SK-N-SH treated with all-trans-retinoic acid at 6 μM for 48 hours (cell line): ENCODE measurements at regions not wholly inside any gene's neighbourhood (a gene's known extent, or its start where the extent isn't known, plus 50 kb on each side); places are given as distances from the start of the nearest gene placed in this dataset.

Experiments used
- ATAC-seq: fragments of 200-7000 bp; cut with Tn5 transposase; 3 replicates; pipeline ENCODE4 v1.9.1; 2020; ENCODE audit warnings: mild to moderate bottlenecking, moderate library complexity
- ARNTL ChIP-seq: fragments of 450-650 bp; formaldehyde crosslinking; IDR thresholded peaks from 2 replicates; pipeline ENCODE4 v1.5.0; 2020; ENCODE audit warnings: low read depth, mild to moderate bottlenecking, moderate library complexity, borderline replicate concordance
- CREB5 ChIP-seq: fragments of 250-450 bp; sonication (Bioruptor Pico); IDR thresholded peaks from 2 replicates; pipeline ENCODE4 v1.5.1; 2020; ENCODE audit warnings: low read depth, mild to moderate bottlenecking, moderate library complexity
- CSDC2 ChIP-seq: fragments of 250-450 bp; sonication (Bioruptor Pico); IDR thresholded peaks from 2 replicates; pipeline ENCODE4 v1.5.0; 2020; ENCODE audit warnings: mild to moderate bottlenecking, moderate library complexity
- CSRNP3 ChIP-seq: fragments of 250-450 bp; sonication (Bioruptor Pico); IDR thresholded peaks from 2 replicates; pipeline ENCODE4 v1.5.1; 2021; ENCODE audit warnings: mild to moderate bottlenecking, moderate library complexity
- ESRRG ChIP-seq: fragments of 250-450 bp; sonication (Bioruptor Pico); IDR thresholded peaks from 2 replicates; pipeline ENCODE4 v1.6.1; 2021; ENCODE audit warnings: mild to moderate bottlenecking
- GLIS3 ChIP-seq: fragments of 250-450 bp; sonication (Bioruptor Pico); IDR thresholded peaks from 2 replicates; pipeline ENCODE4 v1.5.0; 2020; ENCODE audit warnings: mild to moderate bottlenecking, moderate library complexity
- ISL1 ChIP-seq: fragments of 250-450 bp; sonication (Bioruptor Pico); IDR thresholded peaks from 2 replicates; pipeline ENCODE4 v2.1.2; 2022; ENCODE audit warnings: mild to moderate bottlenecking, moderate library complexity
- OSR1 ChIP-seq: fragments of 250-450 bp; sonication (Bioruptor Pico); IDR thresholded peaks from 2 replicates; pipeline ENCODE4 v1.8.0; 2022; ENCODE audit warnings: moderate library complexity, mild to moderate bottlenecking, inconsistent platforms
- PATZ1 ChIP-seq: fragments of 250-450 bp; sonication (Bioruptor Pico); IDR thresholded peaks from 2 replicates; pipeline ENCODE4 v1.8.0; 2020; ENCODE audit warnings: mild to moderate bottlenecking, moderate library complexity, borderline replicate concordance
- POU6F1 ChIP-seq: fragments of 250-450 bp; sonication (Bioruptor Pico); IDR thresholded peaks from 2 replicates; pipeline ENCODE4 v1.8.0; 2021; ENCODE audit warnings: low read depth, mild to moderate bottlenecking, moderate library complexity, borderline replicate concordance
- RARB ChIP-seq: fragments of 250-450 bp; sonication (Bioruptor Pico); IDR thresholded peaks from 2 replicates; pipeline ENCODE4 v1.8.0; 2021; ENCODE audit warnings: mild to moderate bottlenecking, moderate library complexity
- SNAI2 ChIP-seq: fragments of 250-450 bp; sonication (Bioruptor Pico); IDR thresholded peaks from 2 replicates; pipeline ENCODE4 v1.5.0; 2020; ENCODE audit warnings: mild to moderate bottlenecking, moderate library complexity
- TCF4 ChIP-seq: fragments of 250-450 bp; sonication (Bioruptor Pico); IDR thresholded peaks from 2 replicates; pipeline ENCODE4 v1.8.0; 2021; ENCODE audit warnings: mild to moderate bottlenecking, moderate library complexity, borderline replicate concordance
- TOX ChIP-seq: fragments of 250-450 bp; sonication (Bioruptor Pico); IDR thresholded peaks from 2 replicates; pipeline ENCODE4 v1.8.0; 2021; ENCODE audit warnings: mild to moderate bottlenecking, moderate library complexity, borderline replicate concordance
- TSHZ2 ChIP-seq: fragments of 250-450 bp; sonication (Bioruptor Pico); IDR thresholded peaks from 2 replicates; pipeline ENCODE4 v1.5.0; 2020; ENCODE audit warnings: mild to moderate bottlenecking, moderate library complexity
- ZC3H10 ChIP-seq: fragments of 250-450 bp; sonication (Bioruptor Pico); IDR thresholded peaks from 2 replicates; pipeline ENCODE4 v1.5.1; 2021; ENCODE audit warnings: mild to moderate bottlenecking, moderate library complexity
- ZFP3 ChIP-seq: fragments of 250-450 bp; sonication (Bioruptor Pico); IDR thresholded peaks from 2 replicates; pipeline ENCODE4 v1.5.0; 2020; ENCODE audit warnings: mild to moderate bottlenecking, moderate library complexity
- ZFP30 ChIP-seq: fragments of 450-650 bp; formaldehyde crosslinking; IDR thresholded peaks from 2 replicates; pipeline ENCODE4 v1.5.0; 2022; ENCODE audit warnings: mild to moderate bottlenecking, moderate library complexity
- ZNF565 ChIP-seq: fragments of 450-650 bp; formaldehyde crosslinking; conservative IDR thresholded peaks from 2 replicates; pipeline ENCODE4 v1.5.0; 2020; ENCODE audit warnings: low read depth, mild to moderate bottlenecking, moderate library complexity
- ZNF70 ChIP-seq: fragments of 450-650 bp; formaldehyde crosslinking; IDR thresholded peaks from 2 replicates; pipeline ENCODE4 v1.5.0; 2020; ENCODE audit warnings: mild to moderate bottlenecking, moderate library complexity
- ZNF8 ChIP-seq: fragments of 450-650 bp; formaldehyde crosslinking; IDR thresholded peaks from 2 replicates; pipeline ENCODE4 v1.5.0; 2020; ENCODE audit warnings: mild to moderate bottlenecking, moderate library complexity

GRCh38 chr2:222353993-222354392 lies 55.2 kb upstream of the PAX3 start:
- no peak for ATAC-seq

GRCh38 chr2:222355860-222356259 lies 57.1 kb upstream of the PAX3 start:
- TF ChIP-seq TSHZ2 (CRISPR knock-in tag), result no peak
- TF ChIP-seq SNAI2 (CRISPR knock-in tag), result no peak
- no peak for TF ChIP-seq OSR1 (CRISPR knock-in tag)
- no peak for TF ChIP-seq CSDC2 (CRISPR knock-in tag)
- TF ChIP-seq CSRNP3 (CRISPR knock-in tag), result no peak
- TF ChIP-seq POU6F1 (CRISPR knock-in tag), result no peak
- 0 out of 2 replicates have a peak, but pooled peaks have one; percentile 14 for TF ChIP-seq CREB5 (CRISPR knock-in tag)
- no peak for TF ChIP-seq ZFP3 (CRISPR knock-in tag)
- no peak for TF ChIP-seq ARNTL (CRISPR knock-in tag)
- TF ChIP-seq TOX (CRISPR knock-in tag), result no peak
- no peak for TF ChIP-seq ESRRG (CRISPR knock-in tag)
- no peak for TF ChIP-seq ZFP30 (CRISPR knock-in tag)
- TF ChIP-seq GLIS3 (CRISPR knock-in tag), result no peak
- peak; percentile 90 for TF ChIP-seq ZNF70
- no peak for TF ChIP-seq ZNF565
- peak; percentile 89 for TF ChIP-seq TCF4 (CRISPR knock-in tag)
- TF ChIP-seq RARB, result no peak
- no peak for TF ChIP-seq ZNF8
- TF ChIP-seq PATZ1 (CRISPR knock-in tag), result no peak
- TF ChIP-seq ISL1 (CRISPR knock-in tag), result no peak
- no peak for TF ChIP-seq ZC3H10
- ATAC-seq, result peak; percentile 62; the same call in 2 of the 3 replicates

More at GRCh38 chr2:222353993-222354392, 55.2 kb upstream of the PAX3 start:
- 0 out of 2 replicates have a peak, but pooled peaks have one; percentile 16 for TF ChIP-seq ISL1 (CRISPR knock-in tag)
- no peak for TF ChIP-seq PATZ1 (CRISPR knock-in tag)
- TF ChIP-seq, all 23 proteins: peak for 1
